ENCODE measurements at regions not wholly inside any gene's neighbourhood (a gene's known extent, or its start where the extent isn't known, plus 50 kb on each side); places are given as distances from the start of the nearest gene placed in this dataset.

GRCh38 chr10:55329796-55330195 is 528.8 kb upstream of the PCDH15 start:
- TF ChIP-seq EZH2 (IDR thresholded peaks at IDR 0.05; ENCODE audit: low read length), result no peak
- TF ChIP-seq, protein P1, sequence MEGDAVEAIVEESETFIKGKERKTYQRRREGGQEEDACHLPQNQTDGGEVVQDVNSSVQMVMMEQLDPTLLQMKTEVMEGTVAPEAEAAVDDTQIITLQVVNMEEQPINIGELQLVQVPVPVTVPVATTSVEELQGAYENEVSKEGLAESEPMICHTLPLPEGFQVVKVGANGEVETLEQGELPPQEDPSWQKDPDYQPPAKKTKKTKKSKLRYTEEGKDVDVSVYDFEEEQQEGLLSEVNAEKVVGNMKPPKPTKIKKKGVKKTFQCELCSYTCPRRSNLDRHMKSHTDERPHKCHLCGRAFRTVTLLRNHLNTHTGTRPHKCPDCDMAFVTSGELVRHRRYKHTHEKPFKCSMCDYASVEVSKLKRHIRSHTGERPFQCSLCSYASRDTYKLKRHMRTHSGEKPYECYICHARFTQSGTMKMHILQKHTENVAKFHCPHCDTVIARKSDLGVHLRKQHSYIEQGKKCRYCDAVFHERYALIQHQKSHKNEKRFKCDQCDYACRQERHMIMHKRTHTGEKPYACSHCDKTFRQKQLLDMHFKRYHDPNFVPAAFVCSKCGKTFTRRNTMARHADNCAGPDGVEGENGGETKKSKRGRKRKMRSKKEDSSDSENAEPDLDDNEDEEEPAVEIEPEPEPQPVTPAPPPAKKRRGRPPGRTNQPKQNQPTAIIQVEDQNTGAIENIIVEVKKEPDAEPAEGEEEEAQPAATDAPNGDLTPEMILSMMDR (optimal IDR thresholded peaks at IDR 0.05 in 1 of 3, IDR thresholded peaks at IDR 0.05 in 1 of 3, conservative IDR thresholded peaks at IDR 0.05 in 1 of 3; ENCODE audit: extremely low read depth in 1 of 3, insufficient read depth in 2 of 3, low read length in 3 of 3), result no peak
- dilution Hi-C loops (cut with MboI; ENCODE audit: extremely low pct_ligation_motif_present, low sequenced_read_pairs), result no loop called here
- no peaks in the 10 kb centered on the region for H4K20me1 ChIP-seq (ENCODE audit: control insufficient read depth, extremely low read depth, insufficient read depth, low read length)
- H3K27ac ChIP-seq (ENCODE audit: control insufficient read depth, insufficient read depth, low read length), result no peak overlapping the region
- no peak overlapping the region for H2AFZ ChIP-seq (ENCODE audit: control insufficient read depth, low read length)
- H3K4me1 ChIP-seq (ENCODE audit: control insufficient read depth, extremely low read depth, insufficient read depth, low read length), result no peaks in the 10 kb centered on the region
- no peaks in the 10 kb centered on the region for H3K36me3 ChIP-seq (ENCODE audit: control insufficient read depth in 2 of 2, extremely low read depth in 1 of 2, insufficient read depth in 2 of 2, low read length in 2 of 2)
- H3K9ac ChIP-seq (ENCODE audit: control insufficient read depth, extremely low read depth, insufficient read depth, low read length), result no peak overlapping the region
- no peaks in the 10 kb centered on the region for H3K27me3 ChIP-seq (ENCODE audit: control insufficient read depth, extremely low read depth, insufficient read depth, low read length)
- FAIRE-seq (no peak), DNase-seq (ENCODE audit: low read depth, low spot score) (no peak)
- H3K9me3 ChIP-seq (ENCODE audit: control insufficient read depth, low read depth, low read length), result no peaks in the 10 kb centered on the region
- H3K4me3 ChIP-seq (ENCODE audit: control insufficient read depth in 2 of 3, extremely low read depth in 1 of 3, insufficient read depth in 2 of 3, low read depth in 1 of 3, low read length in 3 of 3), result no peak overlapping the region
- no peak overlapping the region for H3K4me2 ChIP-seq (ENCODE audit: control insufficient read depth, extremely low read depth, insufficient read depth, low read depth, low read length)
- no peaks in the 10 kb centered on the region for H3K9me1 ChIP-seq (ENCODE audit: control insufficient read depth, extremely low read depth, insufficient read depth, low read length)
- H3K79me2 ChIP-seq (ENCODE audit: control insufficient read depth, insufficient read depth, low read length), result no peaks in the 10 kb centered on the region

DNA sequence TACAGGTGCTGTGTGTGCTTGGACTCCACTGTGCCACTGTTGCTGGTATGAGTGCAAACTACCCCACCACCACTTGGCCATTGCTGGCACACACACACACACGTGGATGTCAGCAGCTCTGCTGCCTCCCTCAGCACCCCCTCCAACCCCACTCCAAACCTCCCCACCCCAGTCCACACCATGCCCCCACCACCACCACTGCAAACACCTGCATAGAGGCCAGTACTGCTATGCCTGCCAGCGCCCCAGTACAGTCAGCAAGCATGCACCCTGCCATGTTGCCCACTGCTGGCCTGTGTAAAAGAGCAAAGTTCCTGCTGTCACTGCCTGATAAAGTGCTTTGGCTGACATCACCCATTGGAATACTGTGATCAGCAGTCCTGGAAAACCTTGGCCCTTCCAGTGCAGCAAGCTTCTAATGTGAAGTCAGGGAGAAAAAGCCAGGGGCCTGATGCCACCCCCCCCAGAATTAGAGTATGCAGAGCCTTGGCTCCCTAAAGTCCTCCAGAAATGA is 519.2 kb upstream of the PCDH15 start:
- Histone ChIP-seq H3K9ac (ENCODE audit: control insufficient read depth, extremely low read depth, insufficient read depth, low read length) (no peak overlapping the region), H3K9me1 (ENCODE audit: control insufficient read depth, extremely low read depth, insufficient read depth, low read length) (no peaks in the 10 kb centered on the region), H3K79me2 (ENCODE audit: control insufficient read depth, insufficient read depth, low read length) (no peaks in the 10 kb centered on the region), H3K4me3 (ENCODE audit: control insufficient read depth in 2 of 3, extremely low read depth in 1 of 3, insufficient read depth in 2 of 3, low read depth in 1 of 3, low read length in 3 of 3) (no peak overlapping the region), H3K4me2 (ENCODE audit: control insufficient read depth, extremely low read depth, insufficient read depth, low read depth, low read length) (no peak overlapping the region), H3K4me1 (ENCODE audit: control insufficient read depth, extremely low read depth, insufficient read depth, low read length) (no peaks in the 10 kb centered on the region), H3K9me3 (ENCODE audit: control insufficient read depth, low read depth, low read length) (no peaks in the 10 kb centered on the region), H3K27me3 (ENCODE audit: control insufficient read depth, extremely low read depth, insufficient read depth, low read length) (no peaks in the 10 kb centered on the region), H4K20me1 (ENCODE audit: control insufficient read depth, extremely low read depth, insufficient read depth, low read length) (no peaks in the 10 kb centered on the region), H3K27ac (ENCODE audit: control insufficient read depth, insufficient read depth, low read length) (no peak overlapping the region), H3K36me3 (ENCODE audit: control insufficient read depth in 2 of 2, extremely low read depth in 1 of 2, insufficient read depth in 2 of 2, low read length in 2 of 2) (no peaks in the 10 kb centered on the region), H2AFZ (ENCODE audit: control insufficient read depth, low read length) (no peak overlapping the region)
- TF ChIP-seq EZH2 (IDR thresholded peaks at IDR 0.05; ENCODE audit: low read length), result no peak
- TF ChIP-seq, protein P1 (optimal IDR thresholded peaks at IDR 0.05 in 1 of 3, IDR thresholded peaks at IDR 0.05 in 1 of 3, conservative IDR thresholded peaks at IDR 0.05 in 1 of 3; ENCODE audit: extremely low read depth in 1 of 3, insufficient read depth in 2 of 3, low read length in 3 of 3), result no peak
- dilution Hi-C loops (cut with MboI; ENCODE audit: extremely low pct_ligation_motif_present, low sequenced_read_pairs), result no loop called here
- DNase-seq (ENCODE audit: low read depth, low spot score), result no peak
- FAIRE-seq, result no peak
